Activated CD8-positive, alpha-beta T cell treated with anti-CD3 and anti-CD28 coated beads for 36 hours (primary cell): ENCODE measurements at regions not wholly inside any gene's neighbourhood (a gene's known extent, or its start where the extent isn't known, plus 50 kb on each side); places are given as distances from the start of the nearest gene placed in this dataset.

Experiments used
- ATAC-seq: fragments of 200-7000 bp; cut with Tn5 transposase; one replicate; pipeline ENCODE4 v1.10.0; 2021; ENCODE audit warnings: mild to moderate bottlenecking, moderate library complexity
- CTCF ChIA-PET: fragments of 350-600 bp; sonication (Branson Sonifier 250); formaldehyde crosslinking; loops from one replicate; lab custom pipeline; 2021; ENCODE audit warnings: antibody characterized with exemption; lab: Charles Lee
- POLR2A ChIA-PET: fragments of 350-600 bp; sonication (Branson Sonifier 250); formaldehyde crosslinking; loops from one replicate; lab custom pipeline; 2021; ENCODE audit warnings: antibody characterized with exemption; lab: Charles Lee
- DNase-seq: peaks from one replicate; pipeline ENCODE4 v3.0.0-alpha.2; 2020
- H3K27ac Mint-ChIP-seq: one replicate; pipeline ENCODE4 v1.8.0; 2021; ENCODE audit warnings: mild to moderate bottlenecking, mixed read lengths
- H3K27me3 Mint-ChIP-seq: one replicate; pipeline ENCODE4 v1.8.0; 2021; ENCODE audit warnings: mixed read lengths
- H3K36me3 Mint-ChIP-seq: one replicate; pipeline ENCODE4 v1.8.0; 2021; ENCODE audit warnings: low read depth, mixed read lengths
- H3K4me1 Mint-ChIP-seq: one replicate; pipeline ENCODE4 v1.8.0; 2021; ENCODE audit warnings: low read depth, mixed read lengths
- H3K4me3 Mint-ChIP-seq: one replicate; pipeline ENCODE4 v1.8.0; 2021; ENCODE audit warnings: mild to moderate bottlenecking, moderate library complexity, mixed read lengths
- H3K9me3 Mint-ChIP-seq: one replicate; pipeline ENCODE4 v1.8.0; 2021; ENCODE audit warnings: mixed read lengths
- intact Hi-C: fragments of 100-400 bp; cut with micrococcal nuclease; formaldehyde crosslinking; loops from one replicate; pipeline ENCODE4 v1.10.0; 2022
- TF ChIP-seq, protein P1 (sequence below): fragments of 200-600 bp; IDR thresholded peaks from one replicate; pipeline ENCODE4 v1.8.0; 2022; ENCODE audit warnings: antibody characterized with exemption, mild to moderate bottlenecking

DNA sequence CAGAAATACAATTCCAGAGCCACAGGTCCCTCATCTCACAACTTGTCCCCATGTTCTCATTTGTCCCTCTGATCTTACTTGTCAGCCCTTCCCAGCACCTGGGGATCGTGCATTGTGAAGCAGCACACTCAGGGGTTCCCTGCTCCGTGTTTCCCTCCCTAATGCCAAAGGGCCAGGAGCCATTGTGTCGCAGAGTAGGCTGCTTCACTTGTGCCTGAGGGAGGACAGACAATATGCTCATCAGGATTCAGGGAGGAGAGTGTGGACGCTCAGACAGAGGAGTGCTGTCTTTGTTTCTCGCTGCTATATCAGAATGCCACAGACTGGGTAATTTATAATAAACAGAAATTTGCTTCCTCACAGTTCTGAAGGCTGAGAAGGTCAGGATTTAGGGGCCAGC, 315.3 kb downstream of the TRIML1 start:
- no peak for ATAC-seq
- H3K27ac Mint-ChIP-seq = no peak overlapping the region
- peaks cover 2% of the 10 kb centered on the region for H3K36me3 Mint-ChIP-seq
- ChIA-PET CTCF (no interaction called here), POLR2A (no interaction called here)
- no peak overlapping the region for H3K4me3 Mint-ChIP-seq
- TF ChIP-seq, protein P1, sequence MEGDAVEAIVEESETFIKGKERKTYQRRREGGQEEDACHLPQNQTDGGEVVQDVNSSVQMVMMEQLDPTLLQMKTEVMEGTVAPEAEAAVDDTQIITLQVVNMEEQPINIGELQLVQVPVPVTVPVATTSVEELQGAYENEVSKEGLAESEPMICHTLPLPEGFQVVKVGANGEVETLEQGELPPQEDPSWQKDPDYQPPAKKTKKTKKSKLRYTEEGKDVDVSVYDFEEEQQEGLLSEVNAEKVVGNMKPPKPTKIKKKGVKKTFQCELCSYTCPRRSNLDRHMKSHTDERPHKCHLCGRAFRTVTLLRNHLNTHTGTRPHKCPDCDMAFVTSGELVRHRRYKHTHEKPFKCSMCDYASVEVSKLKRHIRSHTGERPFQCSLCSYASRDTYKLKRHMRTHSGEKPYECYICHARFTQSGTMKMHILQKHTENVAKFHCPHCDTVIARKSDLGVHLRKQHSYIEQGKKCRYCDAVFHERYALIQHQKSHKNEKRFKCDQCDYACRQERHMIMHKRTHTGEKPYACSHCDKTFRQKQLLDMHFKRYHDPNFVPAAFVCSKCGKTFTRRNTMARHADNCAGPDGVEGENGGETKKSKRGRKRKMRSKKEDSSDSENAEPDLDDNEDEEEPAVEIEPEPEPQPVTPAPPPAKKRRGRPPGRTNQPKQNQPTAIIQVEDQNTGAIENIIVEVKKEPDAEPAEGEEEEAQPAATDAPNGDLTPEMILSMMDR = no peak
- no peak for DNase-seq
- peaks cover 17% of the 10 kb centered on the region for H3K9me3 Mint-ChIP-seq
- H3K27me3 Mint-ChIP-seq = no peaks in the 10 kb centered on the region
- H3K4me1 Mint-ChIP-seq = no peaks in the 10 kb centered on the region
- intact Hi-C loops = no loop called here

DNA sequence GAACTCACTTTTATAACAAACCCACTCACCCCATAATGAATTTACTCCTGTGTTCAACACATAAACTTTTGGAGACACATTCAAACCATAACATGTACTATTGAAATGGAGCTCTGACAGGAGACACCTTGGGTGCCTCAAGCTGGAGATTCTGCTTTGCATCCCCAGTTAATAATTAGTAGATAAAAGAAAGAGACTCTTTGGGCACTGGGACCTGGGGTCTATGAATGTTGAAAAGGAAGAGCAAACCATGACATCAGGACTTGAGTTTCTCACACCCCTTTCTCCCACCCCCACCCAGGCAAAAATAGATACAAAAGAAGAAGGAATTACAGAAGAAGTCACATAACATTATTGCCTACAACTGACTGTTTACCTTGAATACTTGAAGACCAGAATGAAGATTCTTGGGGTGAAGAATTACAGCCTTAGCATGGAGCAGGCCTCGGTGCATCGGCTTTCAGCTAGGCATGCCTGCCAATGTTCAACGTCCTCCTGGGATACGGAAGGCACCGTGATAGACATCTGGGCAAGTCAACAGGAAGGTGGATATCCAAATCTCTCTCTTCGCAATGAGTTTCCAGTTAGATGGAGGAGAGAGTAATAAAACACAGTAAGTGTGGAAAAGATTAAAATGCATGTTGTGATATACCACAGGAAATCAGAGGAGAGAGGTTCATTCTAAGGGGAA, 316.0 kb downstream of the TRIML1 start:
- POLR2A ChIA-PET = no interaction called here
- peaks cover 19% of the 10 kb centered on the region for H3K9me3 Mint-ChIP-seq
- peaks cover 2% of the 10 kb centered on the region for H3K36me3 Mint-ChIP-seq
- TF ChIP-seq, protein P1 = no peak
- ATAC-seq (no peak), DNase-seq (no peak)
- H3K27ac Mint-ChIP-seq = no peak overlapping the region
- H3K4me1 Mint-ChIP-seq = no peaks in the 10 kb centered on the region
- CTCF ChIA-PET = no interaction called here
- no peak overlapping the region for H3K4me3 Mint-ChIP-seq
- intact Hi-C loops = no loop called here
- H3K27me3 Mint-ChIP-seq = no peaks in the 10 kb centered on the region

DNA sequence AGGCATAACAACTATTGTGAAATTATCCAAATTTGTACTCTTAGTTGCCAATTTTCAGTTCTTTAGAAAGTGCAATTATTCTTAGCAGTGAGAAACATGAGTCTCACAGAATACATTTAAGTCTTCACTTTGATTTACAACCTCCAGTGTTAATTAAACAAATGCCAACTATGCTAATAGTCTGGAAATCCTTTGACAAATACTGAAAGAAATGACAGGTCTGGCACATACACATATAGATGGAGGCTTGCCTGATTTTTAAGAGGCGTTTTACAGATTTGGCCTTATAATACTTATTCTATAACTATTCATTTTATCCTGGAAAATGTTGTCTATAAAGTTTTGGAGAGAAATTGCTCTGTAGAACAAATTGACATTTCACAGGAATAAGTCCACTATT, 320.1 kb downstream of the TRIML1 start:
- H3K27ac Mint-ChIP-seq = no peak overlapping the region
- H3K36me3 Mint-ChIP-seq = peaks cover 2% of the 10 kb centered on the region
- no peaks in the 10 kb centered on the region for H3K4me1 Mint-ChIP-seq
- intact Hi-C loops = no loop called here
- peaks cover 31% of the 10 kb centered on the region for H3K9me3 Mint-ChIP-seq
- DNase-seq (no peak), ATAC-seq (no peak)
- no peak overlapping the region for H3K4me3 Mint-ChIP-seq
- CTCF ChIA-PET = no interaction called here
- TF ChIP-seq, protein P1 = no peak
- POLR2A ChIA-PET = no interaction called here
- no peaks in the 10 kb centered on the region for H3K27me3 Mint-ChIP-seq

DNA sequence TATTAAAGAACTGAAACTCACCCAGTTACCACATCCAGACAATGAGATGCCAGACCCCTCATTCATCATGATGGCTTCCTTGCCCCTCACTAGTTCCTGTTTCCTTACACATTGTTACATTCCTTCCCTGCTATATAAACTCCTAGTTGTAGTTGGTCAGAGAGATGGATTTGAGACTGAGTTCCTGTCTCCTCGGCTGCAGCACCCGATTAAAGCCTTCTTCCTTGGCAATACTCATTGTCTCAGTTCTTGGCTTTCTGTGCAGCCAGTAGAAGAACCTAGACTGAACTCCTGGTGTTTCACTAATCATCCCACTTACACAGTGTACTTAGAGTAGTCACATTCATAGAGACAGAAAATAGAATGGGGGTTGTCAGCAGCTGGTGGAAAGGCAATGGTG, 324.7 kb downstream of the TRIML1 start:
- H3K4me1 Mint-ChIP-seq = no peaks in the 10 kb centered on the region
- DNase-seq (no peak), ATAC-seq (no peak)
- peaks cover 16% of the 10 kb centered on the region for H3K9me3 Mint-ChIP-seq
- TF ChIP-seq, protein P1 = no peak
- H3K27ac Mint-ChIP-seq = no peak overlapping the region
- no peaks in the 10 kb centered on the region for H3K27me3 Mint-ChIP-seq
- no peaks in the 10 kb centered on the region for H3K36me3 Mint-ChIP-seq
- ChIA-PET CTCF (no interaction called here), POLR2A (no interaction called here)
- intact Hi-C loops = no loop called here
- no peak overlapping the region for H3K4me3 Mint-ChIP-seq

DNA sequence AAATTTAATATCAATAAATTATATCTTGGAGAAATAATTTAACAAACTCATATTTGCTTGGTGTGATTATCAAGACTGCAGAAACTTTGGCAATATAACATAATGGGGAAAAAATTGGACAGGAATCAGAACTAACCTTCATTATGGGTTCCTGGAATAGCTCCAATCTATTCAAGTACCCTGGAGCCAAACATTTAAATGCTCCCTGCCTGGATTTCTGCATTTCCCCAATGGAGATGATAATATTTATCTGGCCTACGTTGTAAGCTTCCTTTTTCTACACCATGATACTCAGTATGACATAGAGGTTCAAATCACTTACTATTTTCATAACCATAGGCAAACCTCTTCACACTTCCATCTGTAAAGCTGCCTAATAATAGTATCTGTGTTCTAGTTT, 326.8 kb downstream of the TRIML1 start:
- no peaks in the 10 kb centered on the region for H3K36me3 Mint-ChIP-seq
- H3K4me3 Mint-ChIP-seq = no peak overlapping the region
- CTCF ChIA-PET = no interaction called here
- DNase-seq (no peak), ATAC-seq (no peak)
- TF ChIP-seq, protein P1 = no peak
- no peak overlapping the region for H3K27ac Mint-ChIP-seq
- peaks cover 12% of the 10 kb centered on the region for H3K9me3 Mint-ChIP-seq
- intact Hi-C loops = no loop called here
- H3K27me3 Mint-ChIP-seq = no peaks in the 10 kb centered on the region
- POLR2A ChIA-PET = no interaction called here
- no peaks in the 10 kb centered on the region for H3K4me1 Mint-ChIP-seq
